PFSK-1 (cell line): ENCODE measurements at regions not wholly inside any gene's neighbourhood (a gene's known extent, or its start where the extent isn't known, plus 50 kb on each side); places are given as distances from the start of the nearest gene placed in this dataset.

ENCODE experiments used
- FOXP2 ChIP-seq: optimal IDR thresholded peaks from 2 replicates; pipeline ENCODE3; 2011; ENCODE audit warnings: borderline replicate concordance, control low read depth, inconsistent platforms; ENCODE audit not compliant: insufficient read depth; ENCODE audit errors: extremely low read length, extremely low read depth
- POLR2AphosphoS5 ChIP-seq: IDR thresholded peaks from 2 replicates; pipeline ENCODE4 v1.6.1; 2012; ENCODE audit warnings: low read depth, mild to moderate bottlenecking, control low read depth, low read length, moderate library complexity
- REST ChIP-seq, 2 experiments: IDR thresholded peaks; 2 replicates each; pipeline versions ENCODE4 v1.6.1 to v1.8.0; 2011 to 2012; ENCODE audit warnings: low read depth in 2 of 2, low read length in 2 of 2, control low read depth in 1 of 2, inconsistent platforms in 1 of 2, mild to moderate bottlenecking in 1 of 2, moderate library complexity in 1 of 2; ENCODE audit not compliant: insufficient read depth in 1 of 2
- SIN3A ChIP-seq: IDR thresholded peaks from 2 replicates; pipeline ENCODE4 v1.6.1; 2012; ENCODE audit warnings: mild to moderate bottlenecking, low read length, moderate library complexity, borderline replicate concordance; ENCODE audit not compliant: insufficient read depth
- TAF1 ChIP-seq: IDR thresholded peaks from 2 replicates; pipeline ENCODE4 v1.6.1; 2012; ENCODE audit warnings: low read length, control low read depth, borderline replicate concordance; ENCODE audit not compliant: insufficient read depth

GRCh38 chr4:136793848-136794247 lies 738.4 kb downstream of the PCDH18 start:
- TF ChIP-seq TAF1 = no peak
- TF ChIP-seq SIN3A = no peak
- no peak for TF ChIP-seq POLR2AphosphoS5
- no peak for TF ChIP-seq REST (IDR thresholded peaks at IDR 0.05; ENCODE audit: insufficient read depth in 1 of 2, low read depth in 2 of 2, low read length in 2 of 2)
- no peak for TF ChIP-seq FOXP2
